Raji (cell line): ENCODE measurements at regions not wholly inside any gene's neighbourhood (a gene's known extent, or its start where the extent isn't known, plus 50 kb on each side); places are given as distances from the start of the nearest gene placed in this dataset.

Experiments
- POLR2A ChIP-seq: IDR thresholded peaks from 2 replicates; pipeline ENCODE4 v1.6.1; 2011; ENCODE audit warnings: low read depth, low read length, control low read depth; ENCODE audit not compliant: insufficient read depth

DNA sequence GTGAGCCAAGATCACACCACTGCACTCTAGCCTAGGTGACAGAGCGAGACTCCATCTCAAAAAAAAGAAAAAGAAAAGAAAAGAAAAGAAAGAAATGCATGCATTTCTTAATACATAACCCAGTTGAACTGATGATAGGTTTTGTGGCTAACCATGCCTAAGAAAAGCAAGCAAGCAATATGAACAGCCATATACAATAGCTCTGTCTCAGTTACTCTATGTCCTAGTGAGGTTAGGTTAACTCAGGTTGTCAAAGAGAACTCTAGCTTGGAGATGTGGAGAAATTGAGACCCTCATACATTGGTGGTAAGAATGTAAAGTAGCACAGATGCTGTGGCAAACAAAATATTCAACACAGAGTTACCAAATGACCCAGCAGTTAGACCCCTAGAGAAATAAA is 167.0 kb upstream of the RASGEF1B start:
- no peak for TF ChIP-seq POLR2A

DNA sequence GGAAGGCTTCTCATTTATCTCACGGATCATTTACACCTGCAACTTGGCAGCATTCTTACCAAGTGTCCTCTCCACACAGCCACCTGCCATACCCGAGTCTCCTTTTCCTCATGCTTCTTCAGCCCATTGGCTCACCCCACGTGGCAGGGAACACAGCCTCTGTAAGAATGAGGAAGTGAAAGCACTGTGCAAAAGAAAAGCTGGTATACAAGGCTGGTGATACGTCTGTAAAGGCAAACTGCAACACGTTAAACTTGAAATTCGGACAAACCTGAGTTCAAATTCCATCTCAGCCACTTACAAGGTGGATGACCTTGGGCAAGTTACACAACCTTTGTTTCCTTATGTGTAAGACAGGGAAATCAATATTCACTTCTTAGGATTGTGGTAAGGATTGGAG is 164.0 kb upstream of the RASGEF1B start:
- TF ChIP-seq POLR2A: peak; percentile 49

DNA sequence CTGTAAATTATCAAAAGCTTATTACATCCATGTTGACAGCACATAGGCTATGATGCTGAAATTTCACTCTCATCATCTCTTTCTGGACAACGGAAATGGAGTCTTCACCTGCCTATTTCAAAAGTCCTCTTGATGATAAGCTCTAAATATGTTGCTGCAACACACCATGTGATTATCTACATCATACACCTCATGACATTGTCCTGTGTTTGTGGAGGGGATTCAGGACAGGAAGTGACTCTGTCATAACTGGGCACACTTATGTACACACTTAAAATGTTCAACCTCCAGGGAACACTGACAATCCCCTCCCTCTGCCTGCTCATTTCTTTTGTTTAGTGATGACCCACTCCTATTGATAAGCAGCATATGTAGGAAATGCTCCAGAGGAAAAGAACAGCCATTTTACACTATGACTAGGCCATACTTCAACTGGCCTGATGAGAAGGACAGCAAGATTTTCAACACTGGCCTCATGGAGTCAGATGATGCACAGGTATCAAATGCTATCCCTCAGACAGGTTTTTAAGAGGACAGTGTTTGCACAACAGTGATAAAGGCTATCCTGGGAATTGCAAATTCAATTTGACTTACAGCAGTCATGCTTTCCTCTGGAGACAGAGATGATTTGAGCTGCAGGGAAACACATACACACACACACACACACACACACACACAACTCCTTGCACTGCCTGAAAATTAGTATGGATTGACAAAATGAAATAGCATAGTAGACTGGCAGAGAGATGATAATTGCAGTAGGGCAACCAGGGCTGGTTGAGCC is 163.3 kb upstream of the RASGEF1B start:
- no peak for TF ChIP-seq POLR2A

DNA sequence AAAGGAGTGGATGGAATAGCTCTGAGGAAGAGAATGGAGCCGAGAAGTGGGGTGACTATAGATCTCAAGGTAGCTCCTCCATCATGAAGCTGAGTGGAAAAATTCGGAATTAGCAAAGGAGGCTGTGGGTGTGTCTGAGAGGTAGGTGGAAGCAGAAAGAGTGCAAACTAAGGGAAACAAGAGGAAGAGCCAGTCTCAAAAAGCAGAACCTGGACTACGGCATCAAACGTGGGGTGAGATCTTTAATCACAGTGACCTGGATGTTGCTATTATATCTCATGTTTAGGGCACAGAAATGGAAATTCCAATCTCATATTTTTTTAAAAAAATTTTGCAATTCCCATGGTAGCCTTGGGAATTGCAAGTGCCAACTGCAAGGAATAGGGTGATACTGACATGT is 162.5 kb upstream of the RASGEF1B start:
- TF ChIP-seq POLR2A: no peak

DNA sequence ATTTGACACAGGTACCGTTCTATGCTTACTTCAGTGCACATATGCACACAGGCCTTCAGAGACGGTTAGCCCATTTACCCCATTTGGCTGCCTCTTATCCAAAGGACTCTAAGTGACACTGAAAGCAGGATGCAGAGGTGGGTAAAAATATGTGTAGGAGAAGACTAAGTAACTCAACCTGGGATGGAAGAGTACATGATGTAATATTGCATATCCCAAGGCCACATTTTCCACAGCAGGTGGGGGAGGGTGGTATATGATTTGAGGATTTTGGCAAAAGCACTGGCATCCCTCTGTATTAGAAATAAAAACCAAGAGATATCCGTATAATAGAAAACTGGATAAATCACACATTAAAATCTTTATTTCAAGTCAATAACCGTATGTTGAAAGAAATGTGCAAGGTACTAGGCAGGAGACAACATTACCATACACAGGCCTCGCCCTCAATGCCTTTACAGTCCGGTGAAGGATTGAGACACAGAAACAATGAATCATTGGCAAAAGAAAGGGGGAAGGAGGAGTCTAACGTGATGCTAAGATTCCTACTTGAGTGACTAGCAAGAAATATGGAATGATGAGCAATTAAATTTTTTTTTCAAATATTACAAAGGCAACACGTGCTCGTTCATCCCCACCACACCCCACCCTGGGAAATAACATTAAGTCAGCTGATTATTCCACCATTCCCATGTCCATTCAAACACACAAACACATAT is 161.0 kb upstream of the RASGEF1B start:
- no peak for TF ChIP-seq POLR2A

DNA sequence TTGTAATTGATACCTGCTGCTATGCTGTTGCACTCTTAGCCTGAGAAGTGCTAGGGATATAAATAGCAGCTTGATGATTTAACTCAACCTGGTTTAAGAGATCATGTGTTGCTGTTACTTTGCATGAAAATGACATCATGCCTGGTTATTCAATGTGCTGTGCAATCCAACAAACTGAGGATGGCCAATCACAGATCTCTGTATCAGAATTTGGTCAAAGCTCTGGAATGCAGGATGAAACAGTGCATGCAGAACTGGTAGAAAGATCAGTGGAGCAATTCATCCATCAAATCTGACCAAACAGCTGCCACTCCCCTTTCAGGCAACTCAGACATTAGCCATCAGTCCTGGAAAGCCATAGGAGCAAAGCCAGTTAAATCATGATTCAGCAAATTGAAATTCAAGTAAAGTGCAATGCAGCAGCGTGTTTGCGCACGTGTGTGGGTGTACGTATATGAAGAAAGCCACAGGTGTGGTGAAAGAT is 160.3 kb upstream of the RASGEF1B start:
- no peak for TF ChIP-seq POLR2A

DNA sequence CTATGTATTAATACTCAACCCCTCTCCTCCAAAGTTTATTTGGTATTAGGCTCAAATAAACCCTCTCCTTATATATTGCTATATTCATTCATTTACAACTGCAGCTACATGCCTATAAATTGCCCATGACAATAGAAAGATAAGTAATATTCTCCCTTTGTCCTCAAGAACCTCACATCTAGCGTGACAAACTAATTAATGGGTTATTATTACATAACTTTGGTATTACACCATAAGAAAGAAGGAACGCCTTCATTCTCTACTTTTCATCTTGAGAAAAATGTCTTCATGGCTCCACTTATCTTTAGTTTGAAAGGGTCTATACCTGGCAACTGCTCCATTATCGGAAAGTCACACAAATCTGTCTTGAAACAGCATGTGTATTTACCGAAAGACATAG is 157.7 kb upstream of the RASGEF1B start:
- TF ChIP-seq POLR2A: no peak

DNA sequence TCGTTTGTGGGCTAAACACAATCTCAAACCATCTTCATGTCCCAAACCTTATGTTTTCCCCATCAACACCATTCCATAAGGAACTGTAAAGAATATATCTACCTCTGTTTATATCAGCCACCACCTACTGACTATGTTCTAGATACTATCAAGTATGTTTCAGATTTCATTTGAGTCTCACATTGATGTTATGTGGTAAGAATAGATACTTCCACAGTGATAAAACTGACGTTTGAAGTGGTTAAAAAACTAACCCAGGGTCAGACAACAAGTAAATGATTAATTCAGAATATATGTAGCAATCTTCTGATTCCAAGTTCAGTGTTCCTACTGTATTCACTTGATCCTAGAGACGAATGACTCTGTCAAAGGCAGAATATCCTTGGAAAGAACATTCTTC is 156.8 kb upstream of the RASGEF1B start:
- TF ChIP-seq POLR2A: no peak

DNA sequence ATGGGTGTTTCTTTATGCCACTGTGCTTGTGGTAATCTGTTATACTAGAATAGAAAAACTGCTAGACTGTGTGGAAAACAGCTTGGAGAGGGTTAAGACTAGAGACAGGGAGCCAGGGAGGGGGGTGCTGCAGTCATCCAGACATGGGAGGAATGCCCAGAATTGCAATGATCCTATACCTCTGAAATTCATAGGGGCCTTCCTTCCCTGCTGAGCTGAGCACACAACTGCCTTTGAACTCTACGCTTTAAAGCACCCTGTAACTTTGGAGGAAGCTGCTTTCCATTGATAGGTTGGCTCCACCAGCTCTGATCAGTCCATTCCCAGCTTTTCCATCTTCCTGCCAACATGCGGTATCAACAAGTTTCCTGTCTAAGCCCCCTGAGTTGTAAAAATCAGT is 155.9 kb upstream of the RASGEF1B start:
- TF ChIP-seq POLR2A: no peak

DNA sequence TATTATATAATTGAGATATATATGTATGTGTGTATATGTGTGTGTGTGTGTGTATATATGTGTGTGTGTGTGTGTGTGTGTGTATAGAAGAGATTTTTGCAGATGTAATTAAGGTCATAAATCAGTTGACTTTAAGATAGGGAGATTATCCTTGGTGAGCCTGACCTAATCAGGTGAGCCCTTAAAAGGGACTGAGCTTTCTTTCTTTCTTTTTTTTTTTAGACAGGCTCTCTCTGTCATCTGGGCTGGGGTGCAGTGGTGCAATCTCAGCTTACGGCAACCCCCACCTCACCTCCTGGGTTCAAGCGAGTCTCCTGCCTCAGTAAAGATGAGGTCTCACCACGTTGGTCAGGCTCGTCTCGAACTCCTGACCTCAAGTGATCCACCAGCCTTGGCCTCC is 155.1 kb upstream of the RASGEF1B start:
- no peak for TF ChIP-seq POLR2A

DNA sequence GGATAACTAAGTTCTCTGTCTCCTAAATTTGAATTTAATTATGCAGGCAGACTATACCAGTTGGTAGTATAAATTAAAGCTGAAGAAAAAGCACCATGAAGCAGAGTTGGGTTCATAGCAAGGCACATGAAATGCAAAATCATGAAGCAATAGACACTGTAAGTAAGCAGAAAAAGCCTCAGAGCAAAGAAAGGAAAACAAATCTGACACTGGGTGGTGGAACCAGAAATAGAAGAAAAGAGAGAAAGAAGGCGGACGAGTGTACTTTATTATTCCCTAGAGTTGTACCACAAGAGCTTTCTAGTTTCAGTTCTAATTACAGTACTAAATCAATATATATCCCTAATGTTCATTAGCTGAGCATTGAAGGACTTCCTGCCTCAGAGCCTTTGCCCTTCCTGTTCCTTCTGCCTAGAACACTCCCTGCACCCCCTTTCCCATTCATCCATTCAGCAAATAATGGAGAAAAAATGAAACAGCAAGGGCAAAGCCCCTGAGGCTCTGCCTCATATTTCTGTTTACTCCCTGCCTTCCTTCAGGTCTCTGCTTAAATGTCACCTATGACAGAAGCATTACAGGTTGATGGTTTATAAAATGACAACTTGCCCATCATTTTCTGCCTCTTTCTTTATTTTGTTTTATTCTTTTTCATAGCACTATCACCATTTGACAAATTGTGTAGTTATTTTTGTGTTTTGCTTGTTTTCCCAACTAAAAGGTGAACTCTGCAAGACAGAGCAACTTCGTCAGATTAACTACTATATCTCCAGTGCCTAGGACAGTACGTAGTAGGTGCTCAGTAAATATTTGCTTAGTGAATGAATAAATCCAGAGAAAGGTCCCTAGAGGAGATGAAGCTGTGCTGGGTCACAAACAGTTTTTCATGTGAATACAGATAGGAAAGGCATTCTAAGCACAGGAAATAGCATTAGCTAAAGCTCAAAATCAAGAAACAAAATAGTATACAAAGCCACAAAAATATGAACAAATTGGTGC is 154.0 kb upstream of the RASGEF1B start:
- no peak for TF ChIP-seq POLR2A

DNA sequence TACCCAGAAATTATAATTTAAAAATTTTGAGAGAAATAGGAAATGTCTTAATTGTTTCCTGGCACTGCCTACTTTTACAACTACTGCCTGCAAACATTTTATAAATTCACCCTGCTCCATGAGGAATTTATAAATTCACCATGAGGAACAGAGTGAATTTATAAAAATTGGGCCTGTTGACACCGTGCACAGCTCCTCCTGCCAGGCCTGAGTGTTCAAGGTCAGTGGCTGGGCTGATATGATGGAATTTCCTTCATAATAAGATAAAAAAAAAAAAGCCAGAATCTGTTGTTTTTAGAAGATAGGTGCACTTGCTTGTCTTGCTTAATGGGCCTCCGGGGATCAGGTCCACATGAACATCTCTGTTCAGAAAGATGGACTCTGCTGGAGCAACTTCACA is 151.7 kb upstream of the RASGEF1B start:
- TF ChIP-seq POLR2A: no peak

DNA sequence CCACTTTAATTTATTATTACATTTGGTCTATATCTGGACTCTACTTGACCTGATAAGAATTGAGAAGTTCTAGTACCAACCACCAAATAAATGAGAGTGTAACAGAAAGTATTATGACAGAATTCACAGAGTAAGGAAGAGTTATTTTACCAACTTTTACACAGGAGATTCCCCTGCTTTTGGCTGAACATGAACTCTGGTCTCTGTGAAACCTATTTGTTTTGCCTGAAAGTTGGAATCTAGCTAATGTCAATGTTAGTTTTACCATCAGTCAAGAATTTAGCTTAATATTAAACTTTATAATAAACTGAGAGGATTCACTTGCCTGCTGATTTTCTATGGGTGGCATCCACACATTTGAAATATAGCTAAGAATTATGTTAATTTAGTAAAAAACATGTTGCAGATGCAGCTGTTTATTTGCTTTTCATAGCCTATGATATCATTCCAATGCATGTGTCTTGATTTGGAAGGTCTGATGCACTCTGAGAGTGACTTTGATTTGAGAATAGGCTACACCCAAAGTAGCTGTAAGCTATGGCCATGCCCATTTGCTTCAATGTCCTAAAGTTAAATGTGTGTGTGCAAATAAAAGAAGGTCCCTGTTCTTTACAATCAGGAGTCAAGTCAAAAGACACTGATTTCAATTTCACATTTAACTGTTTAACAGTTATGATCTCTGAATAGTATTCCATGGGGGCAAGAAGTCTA is 150.9 kb upstream of the RASGEF1B start:
- TF ChIP-seq POLR2A: no peak

DNA sequence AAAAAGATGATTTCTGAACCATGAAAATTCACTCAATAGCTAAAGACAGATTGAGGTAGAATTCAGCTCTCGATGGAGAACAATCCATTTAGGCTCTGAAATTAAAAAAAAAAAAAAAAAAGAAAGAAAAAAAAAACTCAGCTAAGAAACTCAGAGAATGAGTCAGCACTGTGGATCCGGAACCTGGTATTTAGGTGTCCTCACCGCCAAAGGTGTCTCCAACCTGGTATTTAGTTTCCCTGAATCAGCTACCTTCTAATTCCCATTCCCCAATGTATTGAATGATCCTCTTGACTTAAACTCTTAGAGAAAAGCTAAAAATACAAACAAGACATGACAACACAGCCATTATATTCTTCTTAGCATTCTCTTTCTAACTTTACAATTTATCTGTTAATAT is 150.3 kb upstream of the RASGEF1B start:
- TF ChIP-seq POLR2A: no peak

DNA sequence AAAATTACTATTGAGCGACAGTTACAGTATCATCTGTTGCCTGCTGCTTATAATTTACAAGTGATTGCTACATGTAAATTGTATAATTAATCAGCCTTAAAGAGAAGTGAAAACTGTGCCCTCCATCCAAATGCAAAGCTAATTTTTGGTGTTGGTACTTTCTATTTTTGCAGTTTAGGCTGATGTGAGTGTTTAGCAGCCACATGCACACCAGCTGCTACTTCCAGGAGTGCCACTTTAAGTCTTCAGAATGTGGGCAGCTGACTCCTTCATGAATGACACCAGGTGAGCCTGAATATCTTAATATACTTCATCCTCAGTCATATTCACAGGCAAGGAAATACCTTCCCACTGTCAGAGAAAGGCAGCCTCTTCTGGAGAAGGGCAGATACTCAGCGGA is 149.8 kb upstream of the RASGEF1B start:
- no peak for TF ChIP-seq POLR2A
